Smooth muscle cell (in vitro differentiated cells): ENCODE measurements at regions not wholly inside any gene's neighbourhood (a gene's known extent, or its start where the extent isn't known, plus 50 kb on each side); places are given as distances from the start of the nearest gene placed in this dataset.

ENCODE experiments used
- DNase-seq: peaks from one replicate; lab custom pipeline; 2025; ENCODE audit not compliant: unreplicated experiment; lab: John Stamatoyannopoulos, UW
- H2AFZ ChIP-seq: fragments of 200-600 bp; sonication (generic); 2 replicates; pipeline ENCODE4 v1.6.0; 2016; ENCODE audit warnings: antibody characterized with exemption, low read depth, mild to moderate bottlenecking
- H3F3A ChIP-seq: fragments of 200-600 bp; sonication (generic); 2 replicates; pipeline ENCODE4 v1.6.0; 2017; ENCODE audit warnings: antibody characterized with exemption, low read depth
- H3K27ac ChIP-seq: fragments of 200-600 bp; sonication (generic); 2 replicates; pipeline ENCODE4 v1.5.1; 2016; ENCODE audit warnings: low read depth, mild to moderate bottlenecking
- H3K27me3 ChIP-seq: fragments of 200-600 bp; sonication (generic); 2 replicates; pipeline ENCODE4 v1.6.1; 2016; ENCODE audit warnings: low read depth, mild to moderate bottlenecking
- H3K36me3 ChIP-seq: fragments of 200-600 bp; sonication (generic); 2 replicates; pipeline ENCODE4 v1.5.1; 2016; ENCODE audit warnings: low read depth
- H3K4me1 ChIP-seq: fragments of 200-600 bp; sonication (generic); 2 replicates; pipeline ENCODE4 v1.5.1; 2016; ENCODE audit warnings: low read depth
- H3K4me2 ChIP-seq: fragments of 200-600 bp; sonication (generic); 2 replicates; pipeline ENCODE4 v1.6.0; 2016; ENCODE audit warnings: mild to moderate bottlenecking
- H3K4me3 ChIP-seq: fragments of 200-600 bp; sonication (generic); 2 replicates; pipeline ENCODE4 v1.5.1; 2016; ENCODE audit warnings: mild to moderate bottlenecking
- H3K79me2 ChIP-seq: fragments of 200-600 bp; sonication (generic); 2 replicates; pipeline ENCODE4 v1.6.0; 2016; ENCODE audit warnings: low read depth, mild to moderate bottlenecking
- H3K9ac ChIP-seq: fragments of 200-600 bp; sonication (generic); 2 replicates; pipeline ENCODE4 v1.6.0; 2016; ENCODE audit warnings: low read depth
- H3K9me3 ChIP-seq: fragments of 200-600 bp; sonication (generic); replicated peaks from 2 replicates; pipeline ENCODE4 v1.5.1; 2016; ENCODE audit warnings: low read depth
- H4K20me1 ChIP-seq: fragments of 200-600 bp; sonication (generic); 2 replicates; pipeline ENCODE4 v1.6.0; 2016; ENCODE audit warnings: low read depth
- CTCF ChIP-seq: fragments of 200-600 bp; sonication (generic); IDR thresholded peaks from 2 replicates; pipeline ENCODE4 v1.5.1; 2017; ENCODE audit warnings: borderline replicate concordance, mild to moderate bottlenecking, antibody characterized with exemption; ENCODE audit not compliant: insufficient read depth, poor library complexity, severe bottlenecking
- WGBS: methylation state at CpG from one replicate; pipeline ENCODE4 v1.1.7; 2016; ENCODE audit warnings: low lambda C conversion rate; 5-methylcytosine and 5-hydroxymethylcytosine counted together

- Histone ChIP-seq H3K4me3 (no peak overlapping the region), H3F3A (peaks cover 8% of the 10 kb centered on the region), H3K4me1 (peaks cover 6% of the 10 kb centered on the region), H2AFZ (no peak overlapping the region), H3K9ac (no peak overlapping the region), H3K4me2 (no peak overlapping the region), H3K9me3 (peaks cover 5% of the 10 kb centered on the region), H3K36me3 (no peaks in the 10 kb centered on the region), H3K79me2 (no peaks in the 10 kb centered on the region), H3K27me3 (no peaks in the 10 kb centered on the region), H3K27ac (no peak overlapping the region), H4K20me1 (no peaks in the 10 kb centered on the region)
- 79% methylated on average over 1 of the region's 1 CpG for WGBS
- no peak for DNase-seq
- TF ChIP-seq CTCF = no peak
These were observed 141.2 kb downstream of the TRIB2 start for GRCh38 chr2:12857891-12858290.

GRCh38 chr2:12858786-12859185 is 142.1 kb downstream of the TRIB2 start:
- Histone ChIP-seq H3K9ac (no peak overlapping the region), H3F3A (peaks cover 8% of the 10 kb centered on the region), H3K36me3 (no peaks in the 10 kb centered on the region), H3K27me3 (no peaks in the 10 kb centered on the region), H3K79me2 (no peaks in the 10 kb centered on the region), H3K27ac (no peak overlapping the region), H3K4me2 (no peak overlapping the region), H3K9me3 (peaks cover 12% of the 10 kb centered on the region), H3K4me3 (no peak overlapping the region), H3K4me1 (peaks cover 6% of the 10 kb centered on the region), H2AFZ (no peak overlapping the region), H4K20me1 (no peaks in the 10 kb centered on the region)
- no peak for DNase-seq
- no peak for TF ChIP-seq CTCF

- Histone ChIP-seq H3F3A (peaks cover 8% of the 10 kb centered on the region), H3K27me3 (no peaks in the 10 kb centered on the region), H3K36me3 (no peaks in the 10 kb centered on the region), H2AFZ (no peak overlapping the region), H4K20me1 (no peaks in the 10 kb centered on the region), H3K4me2 (no peak overlapping the region), H3K4me3 (no peak overlapping the region), H3K9me3 (peaks cover 13% of the 10 kb centered on the region), H3K4me1 (peaks cover 6% of the 10 kb centered on the region), H3K9ac (no peak overlapping the region), H3K79me2 (no peaks in the 10 kb centered on the region), H3K27ac (no peak overlapping the region)
- 89% methylated on average over 2 of the region's 2 CpGs for WGBS
- TF ChIP-seq CTCF = no peak
- DNase-seq = no peak
These were observed 144.7 kb downstream of the TRIB2 start for GRCh38 chr2:12861344-12861930.

GRCh38 chr2:12862541-12862940 is 145.8 kb downstream of the TRIB2 start:
- Histone ChIP-seq H3K9me3 (peaks cover 13% of the 10 kb centered on the region), H3K4me3 (no peak overlapping the region), H3K27ac (no peak overlapping the region), H3K79me2 (no peaks in the 10 kb centered on the region), H3K4me2 (no peak overlapping the region), H4K20me1 (no peaks in the 10 kb centered on the region), H2AFZ (no peak overlapping the region), H3K27me3 (no peaks in the 10 kb centered on the region), H3K9ac (no peak overlapping the region), H3K36me3 (no peaks in the 10 kb centered on the region), H3F3A (no peaks in the 10 kb centered on the region), H3K4me1 (no peaks in the 10 kb centered on the region)
- no peak for TF ChIP-seq CTCF
- DNase-seq = no peak
